Astrocyte (in vitro differentiated cells and primary cell): ENCODE measurements at regions not wholly inside any gene's neighbourhood (a gene's known extent, or its start where the extent isn't known, plus 50 kb on each side); places are given as distances from the start of the nearest gene placed in this dataset.

Experiments used
- DNase-seq: peaks from one replicate; pipeline ENCODE4 v3.0.0-alpha.2; 2010; ENCODE audit warnings: low read depth
- FAIRE-seq: peaks from 2 replicates; lab custom pipeline; 2011; peaks lifted over from hg19 to GRCh38; lab: Jason Lieb, UNC
- H2AFZ ChIP-seq: 2 replicates; pipeline ENCODE4 v1.6.0; 2012; ENCODE audit warnings: low read depth, low read length, inconsistent platforms
- H3K27ac ChIP-seq: 2 replicates; pipeline ENCODE4 v1.5.1; 2011; ENCODE audit warnings: low read depth, low read length, inconsistent platforms
- H3K27me3 ChIP-seq: 2 replicates; pipeline ENCODE4 v1.6.0; 2011; ENCODE audit warnings: low read length, inconsistent platforms; ENCODE audit not compliant: insufficient read depth
- H3K36me3 ChIP-seq: 2 replicates; pipeline ENCODE4 v1.5.1; 2011; ENCODE audit warnings: low read length, inconsistent platforms; ENCODE audit not compliant: insufficient read depth
- H3K4me1 ChIP-seq: 2 replicates; pipeline ENCODE4 v1.5.1; 2011; ENCODE audit warnings: low read length, inconsistent platforms; ENCODE audit not compliant: insufficient read depth
- H3K4me2 ChIP-seq: 2 replicates; pipeline ENCODE4 v1.6.0; 2012; ENCODE audit warnings: low read length, inconsistent platforms
- H3K4me3 ChIP-seq: 2 replicates; pipeline ENCODE4 v1.5.1; 2011; ENCODE audit warnings: low read depth, mild to moderate bottlenecking, low read length, inconsistent platforms; ENCODE audit not compliant: insufficient read depth
- H3K79me2 ChIP-seq: 2 replicates; pipeline ENCODE4 v1.6.0; 2012; ENCODE audit warnings: mild to moderate bottlenecking, low read length, inconsistent platforms; ENCODE audit not compliant: insufficient read depth
- H3K9ac ChIP-seq: 2 replicates; pipeline ENCODE4 v1.6.0; 2012; ENCODE audit warnings: mild to moderate bottlenecking, low read length, inconsistent platforms
- H3K9me3 ChIP-seq: 2 replicates; pipeline ENCODE4 v1.5.1; 2012; ENCODE audit warnings: low read depth, mild to moderate bottlenecking, low read length, inconsistent platforms; ENCODE audit not compliant: insufficient read depth
- H4K20me1 ChIP-seq: 2 replicates; pipeline ENCODE4 v1.6.0; 2012; ENCODE audit warnings: low read length, inconsistent platforms; ENCODE audit not compliant: insufficient read depth
- H3K27ac Mint-ChIP-seq: one replicate; pipeline ENCODE4 v1.8.0; 2021; ENCODE audit warnings: mild to moderate bottlenecking, mixed read lengths; ENCODE audit not compliant: unreplicated experiment
- H3K27me3 Mint-ChIP-seq: one replicate; pipeline ENCODE4 v1.8.0; 2021; ENCODE audit warnings: low read depth, mixed read lengths; ENCODE audit not compliant: unreplicated experiment
- H3K36me3 Mint-ChIP-seq: one replicate; pipeline ENCODE4 v1.8.0; 2021; ENCODE audit warnings: low read depth, mixed read lengths; ENCODE audit not compliant: unreplicated experiment
- H3K4me1 Mint-ChIP-seq: one replicate; pipeline ENCODE4 v1.8.0; 2021; ENCODE audit warnings: low read depth, mixed read lengths; ENCODE audit not compliant: unreplicated experiment
- H3K4me3 Mint-ChIP-seq: one replicate; pipeline ENCODE4 v1.8.0; 2021; ENCODE audit warnings: mild to moderate bottlenecking, moderate library complexity, mixed read lengths; ENCODE audit not compliant: unreplicated experiment
- H3K9me3 Mint-ChIP-seq: one replicate; pipeline ENCODE4 v1.8.0; 2021; ENCODE audit warnings: mild to moderate bottlenecking, mixed read lengths; ENCODE audit not compliant: unreplicated experiment
- EZH2 ChIP-seq: IDR thresholded peaks from 2 replicates; pipeline ENCODE4 v1.6.1; 2012; ENCODE audit warnings: mild to moderate bottlenecking, low read length, inconsistent platforms; ENCODE audit not compliant: insufficient read depth
- TF ChIP-seq, protein P1 (sequence below): IDR thresholded peaks from 2 replicates; pipeline ENCODE4 v1.5.1; 2011; ENCODE audit warnings: low read depth, mild to moderate bottlenecking, inconsistent platforms, low read length, moderate library complexity; ENCODE audit not compliant: insufficient read depth

DNA sequence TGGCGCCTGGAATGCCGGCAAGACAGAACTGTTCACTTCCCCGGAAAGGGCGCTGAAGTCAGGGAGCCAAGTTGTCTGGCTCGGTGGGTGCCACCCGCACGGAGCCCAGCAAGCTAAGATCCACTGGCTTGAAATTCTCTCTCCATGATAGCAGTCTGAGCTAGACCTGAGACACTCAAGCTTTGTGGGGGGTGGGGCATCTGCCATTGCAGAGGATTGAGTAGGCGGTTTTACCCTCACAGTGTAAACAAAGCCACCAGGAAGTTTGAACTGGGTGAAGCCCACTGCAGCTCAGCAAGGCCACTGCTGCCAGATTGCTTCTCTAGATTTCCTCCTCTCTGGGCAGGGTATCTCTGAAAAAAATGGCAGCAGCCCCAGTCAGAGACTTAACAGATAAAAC lies 277.4 kb downstream of the SLCO4C1 start:
- H4K20me1 ChIP-seq, result no peaks in the 10 kb centered on the region
- no peak overlapping the region for H3K4me3 ChIP-seq
- H3K27me3 ChIP-seq, result no peaks in the 10 kb centered on the region
- Mint-ChIP-seq H3K36me3 (no peaks in the 10 kb centered on the region), H3K9me3 (peaks cover 2% of the 10 kb centered on the region), H3K27ac (no peak overlapping the region), H3K4me1 (no peaks in the 10 kb centered on the region), H3K27me3 (no peaks in the 10 kb centered on the region), H3K4me3 (no peak overlapping the region)
- H3K79me2 ChIP-seq, result no peaks in the 10 kb centered on the region
- no peak overlapping the region for H2AFZ ChIP-seq
- H3K9ac ChIP-seq, result no peak overlapping the region
- FAIRE-seq, result no peak
- no peak overlapping the region for H3K27ac ChIP-seq
- H3K4me1 ChIP-seq, result no peaks in the 10 kb centered on the region
- no peaks in the 10 kb centered on the region for H3K9me3 ChIP-seq
- no peak for TF ChIP-seq EZH2
- TF ChIP-seq, protein P1, sequence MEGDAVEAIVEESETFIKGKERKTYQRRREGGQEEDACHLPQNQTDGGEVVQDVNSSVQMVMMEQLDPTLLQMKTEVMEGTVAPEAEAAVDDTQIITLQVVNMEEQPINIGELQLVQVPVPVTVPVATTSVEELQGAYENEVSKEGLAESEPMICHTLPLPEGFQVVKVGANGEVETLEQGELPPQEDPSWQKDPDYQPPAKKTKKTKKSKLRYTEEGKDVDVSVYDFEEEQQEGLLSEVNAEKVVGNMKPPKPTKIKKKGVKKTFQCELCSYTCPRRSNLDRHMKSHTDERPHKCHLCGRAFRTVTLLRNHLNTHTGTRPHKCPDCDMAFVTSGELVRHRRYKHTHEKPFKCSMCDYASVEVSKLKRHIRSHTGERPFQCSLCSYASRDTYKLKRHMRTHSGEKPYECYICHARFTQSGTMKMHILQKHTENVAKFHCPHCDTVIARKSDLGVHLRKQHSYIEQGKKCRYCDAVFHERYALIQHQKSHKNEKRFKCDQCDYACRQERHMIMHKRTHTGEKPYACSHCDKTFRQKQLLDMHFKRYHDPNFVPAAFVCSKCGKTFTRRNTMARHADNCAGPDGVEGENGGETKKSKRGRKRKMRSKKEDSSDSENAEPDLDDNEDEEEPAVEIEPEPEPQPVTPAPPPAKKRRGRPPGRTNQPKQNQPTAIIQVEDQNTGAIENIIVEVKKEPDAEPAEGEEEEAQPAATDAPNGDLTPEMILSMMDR, result no peak
- H3K36me3 ChIP-seq, result no peaks in the 10 kb centered on the region
- H3K4me2 ChIP-seq, result no peak overlapping the region
- DNase-seq, result no peak

DNA sequence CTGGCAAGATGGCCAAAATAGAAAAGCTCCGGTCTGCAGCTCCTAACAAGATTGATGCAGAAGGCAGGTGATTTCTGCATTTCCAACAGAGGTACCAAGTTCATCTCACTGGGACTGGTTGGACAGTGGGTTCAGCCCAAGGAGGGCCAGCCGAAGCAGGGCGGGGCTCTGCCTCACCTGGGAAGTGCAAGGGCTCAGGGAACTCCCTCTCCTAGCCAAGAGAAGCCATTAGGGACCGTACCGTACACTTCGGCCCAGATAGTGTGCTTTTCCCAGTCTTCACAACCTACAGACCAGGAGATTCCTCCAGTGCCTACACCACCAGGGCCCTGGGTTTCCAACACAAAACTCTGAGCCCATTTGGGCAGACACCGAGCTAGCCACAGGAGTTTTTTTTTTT lies 277.8 kb downstream of the SLCO4C1 start:
- Histone ChIP-seq H3K9ac (no peak overlapping the region), H4K20me1 (no peaks in the 10 kb centered on the region), H3K9me3 (no peaks in the 10 kb centered on the region), H2AFZ (no peak overlapping the region), H3K36me3 (no peaks in the 10 kb centered on the region), H3K4me2 (no peak overlapping the region), H3K4me3 (no peak overlapping the region), H3K4me1 (no peaks in the 10 kb centered on the region), H3K27ac (no peak overlapping the region), H3K27me3 (no peaks in the 10 kb centered on the region), H3K79me2 (no peaks in the 10 kb centered on the region)
- Mint-ChIP-seq H3K4me1 (no peaks in the 10 kb centered on the region), H3K9me3 (peaks cover 2% of the 10 kb centered on the region), H3K27me3 (no peaks in the 10 kb centered on the region), H3K4me3 (no peak overlapping the region), H3K27ac (no peak overlapping the region), H3K36me3 (no peaks in the 10 kb centered on the region)
- DNase-seq (no peak), FAIRE-seq (no peak)
- no peak for TF ChIP-seq EZH2

DNA sequence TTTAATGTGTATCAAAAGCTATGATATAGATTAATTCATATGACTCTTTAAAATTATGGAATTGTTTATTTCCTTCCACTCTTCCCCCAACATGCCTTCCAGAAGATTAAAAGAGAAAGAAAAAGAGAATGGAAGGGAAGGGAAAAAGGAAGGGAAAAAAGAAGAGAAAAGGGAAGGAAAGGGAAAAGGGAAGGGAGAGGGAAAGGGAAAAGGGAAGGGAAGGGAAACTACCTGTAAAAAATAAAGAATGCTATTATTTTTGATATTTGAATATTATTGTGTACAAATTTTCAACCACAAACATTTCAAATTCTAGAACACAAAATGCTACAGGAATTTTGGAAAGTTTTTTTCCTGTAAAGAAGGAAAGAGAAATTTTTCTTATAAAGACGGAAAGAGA lies 281.7 kb downstream of the SLCO4C1 start:
- H3K27me3 Mint-ChIP-seq, result no peaks in the 10 kb centered on the region
- FAIRE-seq (no peak), DNase-seq (no peak)
- no peak overlapping the region for H3K9ac ChIP-seq
- H3K79me2 ChIP-seq, result no peaks in the 10 kb centered on the region
- no peak overlapping the region for H3K4me3 ChIP-seq
- H3K9me3 Mint-ChIP-seq, result no peaks in the 10 kb centered on the region
- no peaks in the 10 kb centered on the region for H3K9me3 ChIP-seq
- no peaks in the 10 kb centered on the region for H3K36me3 Mint-ChIP-seq
- no peaks in the 10 kb centered on the region for H3K27me3 ChIP-seq
- H2AFZ ChIP-seq, result no peak overlapping the region
- no peak overlapping the region for H3K27ac ChIP-seq
- H3K4me3 Mint-ChIP-seq, result no peak overlapping the region
- no peaks in the 10 kb centered on the region for H3K4me1 Mint-ChIP-seq
- no peaks in the 10 kb centered on the region for H3K36me3 ChIP-seq
- no peak for TF ChIP-seq EZH2
- TF ChIP-seq, protein P1, result no peak
- H4K20me1 ChIP-seq, result no peaks in the 10 kb centered on the region
- no peaks in the 10 kb centered on the region for H3K4me1 ChIP-seq
- H3K4me2 ChIP-seq, result no peak overlapping the region
- H3K27ac Mint-ChIP-seq, result no peak overlapping the region
